ENCODE measurements at regions not wholly inside any gene's neighbourhood (a gene's known extent, or its start where the extent isn't known, plus 50 kb on each side); places are given as distances from the start of the nearest gene placed in this dataset.

DNA sequence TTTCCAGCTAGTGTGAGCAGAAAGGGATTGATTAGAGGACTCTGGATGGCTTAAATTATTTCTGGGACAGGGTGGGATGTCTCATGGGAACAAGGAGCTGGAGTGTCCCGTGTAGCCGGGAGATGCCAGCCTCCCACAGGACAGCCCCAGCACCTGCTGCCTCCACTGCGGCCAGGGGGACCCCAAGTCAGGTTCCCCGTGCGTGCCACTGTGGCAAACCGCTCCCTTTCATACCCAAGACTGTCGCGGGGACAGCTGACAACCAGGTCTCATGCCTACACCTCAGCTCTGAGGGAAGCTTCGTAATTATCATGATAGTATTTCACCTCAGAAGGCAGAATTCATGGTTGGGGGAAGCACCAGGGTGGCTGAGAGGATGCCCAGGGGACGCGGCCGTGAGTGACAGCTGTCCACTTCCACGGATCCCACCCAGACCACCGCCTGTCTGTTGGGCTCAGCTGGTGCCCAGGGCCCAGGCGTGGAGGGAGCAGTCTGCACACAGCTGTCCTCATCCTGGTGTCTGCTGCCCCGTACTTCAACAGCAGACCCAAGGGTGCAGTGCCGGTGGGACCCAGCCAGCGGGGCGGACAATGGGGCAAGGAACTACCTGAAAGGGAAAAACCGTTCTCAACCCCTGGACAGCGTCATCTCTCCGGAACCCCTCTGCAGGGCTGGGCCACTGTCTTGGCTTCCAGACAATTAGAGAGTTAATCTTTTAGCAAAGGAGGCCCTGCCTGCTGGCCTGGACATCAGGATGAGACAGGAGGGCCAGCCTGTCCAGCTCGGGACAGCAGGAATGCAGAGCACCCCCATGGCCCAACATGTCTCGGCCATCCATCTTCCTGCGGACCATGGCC, 166.9 kb downstream of the OLFM1 start (continued):
- TF ChIP-seq RBBP5 (IDR thresholded peaks at IDR 0.05; ENCODE audit: borderline replicate concordance, insufficient read depth, low read length, poor library complexity, severe bottlenecking): no peak
- TF ChIP-seq KLF1 (tag; IDR thresholded peaks at IDR 0.05): no peak
- TF ChIP-seq ZNF124 (CRISPR knock-in tag; IDR thresholded peaks at IDR 0.05): no peak
- TF ChIP-seq SOX6 (IDR thresholded peaks at IDR 0.05): no peak
- no peak for TF ChIP-seq ETV1 (tag; conservative IDR thresholded peaks at IDR 0.05; ENCODE audit: low read depth)

DNA sequence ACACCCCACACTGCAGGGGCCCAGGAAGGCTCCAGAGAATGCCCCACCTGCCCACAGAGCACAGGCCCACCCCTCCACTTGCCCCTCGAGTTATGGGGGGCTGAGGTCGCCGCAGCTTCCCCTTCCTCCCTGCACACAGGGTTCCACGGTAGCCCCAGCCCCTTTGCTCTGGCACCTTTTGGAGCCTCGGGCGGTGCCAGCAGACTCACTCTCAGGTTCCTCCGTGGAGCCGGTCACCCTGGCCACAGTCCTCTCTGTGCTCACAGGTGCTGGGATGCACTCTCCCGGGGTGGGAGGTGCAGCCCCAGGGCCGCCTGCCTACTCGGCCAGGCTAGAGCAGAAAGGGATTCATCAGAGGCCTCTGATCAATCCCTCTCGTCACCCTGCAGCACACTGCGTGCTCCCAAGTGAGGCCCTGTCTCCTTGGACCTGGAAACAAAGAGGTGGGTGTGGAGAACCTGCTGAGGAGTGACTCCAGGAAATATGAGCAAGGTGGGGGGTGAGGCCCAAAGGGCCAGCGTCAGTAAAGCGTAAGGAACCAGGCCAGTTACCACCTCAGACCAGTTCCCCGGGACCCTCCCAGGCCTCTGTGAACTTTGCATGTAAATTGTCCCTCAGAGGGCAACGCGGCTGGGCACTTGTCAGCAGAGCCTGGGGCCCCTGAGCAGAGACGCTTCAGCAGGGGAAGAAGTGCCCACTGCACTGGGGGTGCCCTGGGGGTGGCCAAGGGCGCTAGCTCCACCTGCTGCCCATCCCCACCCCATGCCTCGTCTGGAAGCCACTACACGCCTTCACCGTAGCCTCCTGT, 167.8 kb downstream of the OLFM1 start:
- Histone ChIP-seq H3K9ac (ENCODE audit: insufficient read depth in 1 of 2, low read depth in 2 of 2, low read length in 2 of 2) (no peak overlapping the region), H4K20me1 (replicated peaks; ENCODE audit: control insufficient read depth, insufficient read depth, low read length) (peaks cover 12% of the 10 kb centered on the region), H3K4me3 (no peak overlapping the region), H3K9me1 (ENCODE audit: control insufficient read depth, insufficient read depth, low read length) (no peaks in the 10 kb centered on the region), H3K4me1 (replicated peaks in 1 of 2; ENCODE audit: control insufficient read depth in 2 of 2, insufficient read depth in 2 of 2, low read length in 2 of 2) (peaks cover 0 to 3% of the 10 kb centered on the region in 2 experiments; a peak in 1 of 5 replicates), H3K79me2 (ENCODE audit: control insufficient read depth, insufficient read depth, low read length) (no peaks in the 10 kb centered on the region), H3K9me3 (replicated peaks; ENCODE audit: control insufficient read depth, insufficient read depth, low read depth, low read length) (no peaks in the 10 kb centered on the region), H3K27ac (ENCODE audit: extremely low read depth, low read depth, low read length) (no peak overlapping the region), H3K27me3 (ENCODE audit: control insufficient read depth in 2 of 2, insufficient read depth in 2 of 2, low read length in 2 of 2) (peaks cover 4 to 68% of the 10 kb centered on the region in 2 experiments; a peak in 4 of 5 replicates), H2AFZ (ENCODE audit: low read depth, low read length) (no peak overlapping the region), H3K36me3 (ENCODE audit: control insufficient read depth, insufficient read depth, low read length) (no peaks in the 10 kb centered on the region), H3K4me2 (ENCODE audit: insufficient read depth, low read length) (no peak overlapping the region)
- BruUV-seq (replicated peaks): no TSS peak
- in situ Hi-C loops (cut with MboI) (no loop called here), intact Hi-C loops (cut with micrococcal nuclease) (no loop called here)
- FAIRE-seq: no peak
- no peak; the same call in 2 of the 3 replicates for ATAC-seq
- WGBS (ENCODE audit: insufficient coverage, low coverage, missing lambda C conversion rate): 2% methylated on average over 21 of the region's 23 CpGs
- ChIA-PET POLR2A (interaction anchor here (0.6 kb wide), 1 partner anchor 14 kb away, joined by 3 read pairs; no protein-coding TSS in a partner anchor), CTCF (ENCODE audit: low intra/inter-chr PET ratio) (no interaction called here)
- DNase-seq (ENCODE audit: extremely low read depth in 1 of 4, low spot score in 3 of 4): no peak
- TF ChIP-seq, protein P1, sequence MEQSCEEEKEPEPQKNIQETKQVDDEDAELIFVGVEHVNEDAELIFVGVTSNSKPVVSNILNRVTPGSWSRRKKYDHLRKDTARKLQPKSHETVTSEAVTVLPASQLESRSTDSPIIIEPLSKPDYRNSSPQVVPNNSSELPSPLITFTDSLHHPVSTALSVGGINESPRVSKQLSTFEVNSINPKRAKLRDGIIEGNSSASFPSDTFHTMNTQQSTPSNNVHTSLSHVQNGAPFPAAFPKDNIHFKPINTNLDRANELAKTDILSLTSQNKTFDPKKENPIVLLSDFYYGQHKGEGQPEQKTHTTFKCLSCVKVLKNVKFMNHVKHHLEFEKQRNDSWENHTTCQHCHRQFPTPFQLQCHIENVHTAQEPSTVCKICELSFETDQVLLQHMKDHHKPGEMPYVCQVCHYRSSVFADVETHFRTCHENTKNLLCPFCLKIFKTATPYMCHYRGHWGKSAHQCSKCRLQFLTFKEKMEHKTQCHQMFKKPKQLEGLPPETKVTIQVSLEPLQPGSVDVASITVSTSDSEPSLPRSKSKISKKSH (CRISPR knock-in tag; IDR thresholded peaks at IDR 0.05): no peak
- TF ChIP-seq HNRNPLL (IDR thresholded peaks at IDR 0.05; ENCODE audit: low read depth, low read length, poor library complexity, severe bottlenecking) (no peak), GTF2F1 (IDR thresholded peaks at IDR 0.05; ENCODE audit: low read depth, low read length) (no peak), ASH1L (IDR thresholded peaks at IDR 0.05; ENCODE audit: borderline replicate concordance, low read depth, partially characterized antibody) (no peak), HDAC6 (IDR thresholded peaks at IDR 0.05; ENCODE audit: low read depth, low read length) (no peak)
- TF ChIP-seq, protein P2, sequence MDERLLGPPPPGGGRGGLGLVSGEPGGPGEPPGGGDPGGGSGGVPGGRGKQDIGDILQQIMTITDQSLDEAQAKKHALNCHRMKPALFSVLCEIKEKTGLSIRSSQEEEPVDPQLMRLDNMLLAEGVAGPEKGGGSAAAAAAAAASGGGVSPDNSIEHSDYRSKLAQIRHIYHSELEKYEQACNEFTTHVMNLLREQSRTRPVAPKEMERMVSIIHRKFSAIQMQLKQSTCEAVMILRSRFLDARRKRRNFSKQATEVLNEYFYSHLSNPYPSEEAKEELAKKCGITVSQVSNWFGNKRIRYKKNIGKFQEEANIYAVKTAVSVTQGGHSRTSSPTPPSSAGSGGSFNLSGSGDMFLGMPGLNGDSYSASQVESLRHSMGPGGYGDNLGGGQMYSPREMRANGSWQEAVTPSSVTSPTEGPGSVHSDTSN (CRISPR knock-in tag; IDR thresholded peaks at IDR 0.05; ENCODE audit: low read depth): no peak
- TF ChIP-seq, protein P2 (tag; conservative IDR thresholded peaks at IDR 0.05; ENCODE audit: low read depth): no peak

All from K562 (cell line).